Smooth muscle cell (in vitro differentiated cells): ENCODE measurements at regions not wholly inside any gene's neighbourhood (a gene's known extent, or its start where the extent isn't known, plus 50 kb on each side); places are given as distances from the start of the nearest gene placed in this dataset.

ENCODE experiments used
- DNase-seq: peaks from one replicate; lab custom pipeline; 2025; ENCODE audit not compliant: unreplicated experiment; lab: John Stamatoyannopoulos, UW
- H2AFZ ChIP-seq: fragments of 200-600 bp; sonication (generic); 2 replicates; pipeline ENCODE4 v1.6.0; 2016; ENCODE audit warnings: antibody characterized with exemption, low read depth, mild to moderate bottlenecking
- H3F3A ChIP-seq: fragments of 200-600 bp; sonication (generic); 2 replicates; pipeline ENCODE4 v1.6.0; 2017; ENCODE audit warnings: antibody characterized with exemption, low read depth
- H3K27ac ChIP-seq: fragments of 200-600 bp; sonication (generic); 2 replicates; pipeline ENCODE4 v1.5.1; 2016; ENCODE audit warnings: low read depth, mild to moderate bottlenecking
- H3K27me3 ChIP-seq: fragments of 200-600 bp; sonication (generic); 2 replicates; pipeline ENCODE4 v1.6.1; 2016; ENCODE audit warnings: low read depth, mild to moderate bottlenecking
- H3K36me3 ChIP-seq: fragments of 200-600 bp; sonication (generic); 2 replicates; pipeline ENCODE4 v1.5.1; 2016; ENCODE audit warnings: low read depth
- H3K4me1 ChIP-seq: fragments of 200-600 bp; sonication (generic); 2 replicates; pipeline ENCODE4 v1.5.1; 2016; ENCODE audit warnings: low read depth
- H3K4me2 ChIP-seq: fragments of 200-600 bp; sonication (generic); 2 replicates; pipeline ENCODE4 v1.6.0; 2016; ENCODE audit warnings: mild to moderate bottlenecking
- H3K4me3 ChIP-seq: fragments of 200-600 bp; sonication (generic); 2 replicates; pipeline ENCODE4 v1.5.1; 2016; ENCODE audit warnings: mild to moderate bottlenecking
- H3K79me2 ChIP-seq: fragments of 200-600 bp; sonication (generic); 2 replicates; pipeline ENCODE4 v1.6.0; 2016; ENCODE audit warnings: low read depth, mild to moderate bottlenecking
- H3K9ac ChIP-seq: fragments of 200-600 bp; sonication (generic); 2 replicates; pipeline ENCODE4 v1.6.0; 2016; ENCODE audit warnings: low read depth
- H3K9me3 ChIP-seq: fragments of 200-600 bp; sonication (generic); replicated peaks from 2 replicates; pipeline ENCODE4 v1.5.1; 2016; ENCODE audit warnings: low read depth
- H4K20me1 ChIP-seq: fragments of 200-600 bp; sonication (generic); 2 replicates; pipeline ENCODE4 v1.6.0; 2016; ENCODE audit warnings: low read depth
- WGBS: methylation state at CpG from one replicate; pipeline ENCODE4 v1.1.7; 2016; ENCODE audit warnings: low lambda C conversion rate; 5-methylcytosine and 5-hydroxymethylcytosine counted together
- TF ChIP-seq, protein P1 (sequence below): fragments of 200-600 bp; sonication (generic); IDR thresholded peaks from 2 replicates; pipeline ENCODE4 v1.5.1; 2017; ENCODE audit warnings: borderline replicate concordance, mild to moderate bottlenecking, antibody characterized with exemption; ENCODE audit not compliant: insufficient read depth, poor library complexity, severe bottlenecking

DNA sequence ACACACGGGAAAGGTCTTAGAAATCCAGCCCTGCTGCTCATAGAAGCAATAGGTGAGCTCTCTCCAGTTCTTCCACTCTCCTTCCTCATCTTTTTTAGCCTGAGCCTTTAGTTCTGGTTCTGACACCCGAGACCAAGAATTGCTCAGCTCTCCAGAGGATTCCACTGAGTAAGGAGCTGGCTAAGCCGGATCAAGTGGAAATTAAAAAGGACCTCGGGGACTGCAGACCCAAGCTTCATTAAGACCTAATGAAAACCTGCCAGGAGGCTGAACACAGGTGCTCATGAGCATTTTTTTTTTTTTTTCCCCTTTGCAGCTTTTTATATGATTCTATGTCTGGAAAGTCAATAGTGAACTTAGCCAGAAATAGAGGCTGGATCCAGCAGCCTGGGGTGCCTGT lies 1176.0 kb upstream of the AUTS2 start:
- Histone ChIP-seq H3K36me3 (no peaks in the 10 kb centered on the region), H3K4me2 (no peak overlapping the region), H3K79me2 (no peaks in the 10 kb centered on the region), H3K4me1 (peaks cover 2% of the 10 kb centered on the region), H3K27ac (no peak overlapping the region), H2AFZ (no peak overlapping the region), H3F3A (no peaks in the 10 kb centered on the region), H4K20me1 (no peaks in the 10 kb centered on the region), H3K4me3 (no peak overlapping the region), H3K9ac (no peak overlapping the region), H3K9me3 (no peaks in the 10 kb centered on the region), H3K27me3 (peaks cover 15% of the 10 kb centered on the region)
- 86% methylated on average over 4 of the region's 4 CpGs for WGBS
- no peak for DNase-seq
- TF ChIP-seq, protein P1, sequence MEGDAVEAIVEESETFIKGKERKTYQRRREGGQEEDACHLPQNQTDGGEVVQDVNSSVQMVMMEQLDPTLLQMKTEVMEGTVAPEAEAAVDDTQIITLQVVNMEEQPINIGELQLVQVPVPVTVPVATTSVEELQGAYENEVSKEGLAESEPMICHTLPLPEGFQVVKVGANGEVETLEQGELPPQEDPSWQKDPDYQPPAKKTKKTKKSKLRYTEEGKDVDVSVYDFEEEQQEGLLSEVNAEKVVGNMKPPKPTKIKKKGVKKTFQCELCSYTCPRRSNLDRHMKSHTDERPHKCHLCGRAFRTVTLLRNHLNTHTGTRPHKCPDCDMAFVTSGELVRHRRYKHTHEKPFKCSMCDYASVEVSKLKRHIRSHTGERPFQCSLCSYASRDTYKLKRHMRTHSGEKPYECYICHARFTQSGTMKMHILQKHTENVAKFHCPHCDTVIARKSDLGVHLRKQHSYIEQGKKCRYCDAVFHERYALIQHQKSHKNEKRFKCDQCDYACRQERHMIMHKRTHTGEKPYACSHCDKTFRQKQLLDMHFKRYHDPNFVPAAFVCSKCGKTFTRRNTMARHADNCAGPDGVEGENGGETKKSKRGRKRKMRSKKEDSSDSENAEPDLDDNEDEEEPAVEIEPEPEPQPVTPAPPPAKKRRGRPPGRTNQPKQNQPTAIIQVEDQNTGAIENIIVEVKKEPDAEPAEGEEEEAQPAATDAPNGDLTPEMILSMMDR: no peak

DNA sequence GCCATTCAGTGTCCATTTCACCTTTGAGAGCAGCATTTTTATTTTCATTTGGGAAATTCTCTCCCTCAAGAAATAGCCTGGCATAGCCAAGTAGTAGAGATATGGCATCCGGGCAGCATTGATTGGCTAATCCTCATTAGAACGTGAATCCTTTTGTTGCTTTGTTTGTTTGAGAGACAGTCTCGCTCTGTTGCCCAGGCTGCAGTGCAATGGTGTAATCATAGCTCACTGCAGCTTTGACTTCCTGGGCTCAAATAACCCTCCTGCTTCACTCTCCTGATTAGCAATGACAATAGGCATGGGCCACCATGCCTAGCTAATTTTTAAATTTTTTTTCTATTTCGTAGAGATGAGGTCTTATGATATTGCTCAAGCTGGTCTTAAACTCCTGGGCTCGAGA lies 1174.9 kb upstream of the AUTS2 start:
- Histone ChIP-seq H3K4me2 (no peak overlapping the region), H2AFZ (no peak overlapping the region), H3K79me2 (no peaks in the 10 kb centered on the region), H3K9me3 (no peaks in the 10 kb centered on the region), H3K27me3 (peaks cover 20% of the 10 kb centered on the region), H4K20me1 (no peaks in the 10 kb centered on the region), H3F3A (no peaks in the 10 kb centered on the region), H3K27ac (no peak overlapping the region), H3K4me3 (no peak overlapping the region), H3K4me1 (peaks cover 2% of the 10 kb centered on the region), H3K36me3 (no peaks in the 10 kb centered on the region), H3K9ac (no peak overlapping the region)
- WGBS: 91% methylated on average over 5 of the region's 5 CpGs
- TF ChIP-seq, protein P1: no peak
- no peak for DNase-seq

DNA sequence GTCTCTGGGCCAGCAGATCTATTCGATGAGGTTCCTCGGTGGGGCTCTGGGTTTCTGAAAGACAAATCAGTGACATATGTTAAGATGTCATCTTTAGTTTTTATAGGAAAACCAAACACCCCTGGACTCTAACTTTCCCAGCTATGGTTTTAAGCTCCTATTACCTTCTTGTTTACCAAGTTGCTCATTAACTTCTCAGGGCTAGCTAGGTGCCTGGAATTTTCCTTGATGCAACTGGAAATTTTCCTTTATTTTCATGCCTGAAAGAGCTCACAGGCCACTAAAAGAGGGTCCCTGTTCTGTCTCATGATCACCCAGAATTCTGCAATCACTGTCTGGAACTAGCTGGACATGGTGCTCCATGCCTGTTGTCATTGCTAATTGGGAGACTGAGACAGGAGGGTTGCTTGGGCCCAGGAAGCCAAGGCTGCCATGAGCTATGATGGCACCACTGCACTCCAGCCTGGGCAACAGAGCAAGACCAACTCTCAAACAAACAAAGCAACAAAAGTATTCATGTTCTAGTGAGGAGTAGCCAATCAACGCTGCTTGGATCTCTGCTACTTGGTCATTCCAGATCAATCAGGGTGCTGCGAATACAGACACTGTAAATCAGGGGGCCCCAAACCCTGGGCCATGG lies 1173.5 kb upstream of the AUTS2 start:
- no peaks in the 10 kb centered on the region for H3K79me2 ChIP-seq
- peaks cover 27% of the 10 kb centered on the region for H3K27me3 ChIP-seq
- no peak overlapping the region for H3K4me3 ChIP-seq
- TF ChIP-seq, protein P1: no peak
- no peaks in the 10 kb centered on the region for H3K9me3 ChIP-seq
- H4K20me1 ChIP-seq: no peaks in the 10 kb centered on the region
- WGBS: 92% methylated on average over 4 of the region's 4 CpGs
- no peak overlapping the region for H2AFZ ChIP-seq
- no peak overlapping the region for H3K27ac ChIP-seq
- H3K36me3 ChIP-seq: no peaks in the 10 kb centered on the region
- DNase-seq: no peak
- no peaks in the 10 kb centered on the region for H3F3A ChIP-seq
- no peak overlapping the region for H3K4me2 ChIP-seq
- H3K9ac ChIP-seq: no peak overlapping the region
- H3K4me1 ChIP-seq: peaks cover 2% of the 10 kb centered on the region

DNA sequence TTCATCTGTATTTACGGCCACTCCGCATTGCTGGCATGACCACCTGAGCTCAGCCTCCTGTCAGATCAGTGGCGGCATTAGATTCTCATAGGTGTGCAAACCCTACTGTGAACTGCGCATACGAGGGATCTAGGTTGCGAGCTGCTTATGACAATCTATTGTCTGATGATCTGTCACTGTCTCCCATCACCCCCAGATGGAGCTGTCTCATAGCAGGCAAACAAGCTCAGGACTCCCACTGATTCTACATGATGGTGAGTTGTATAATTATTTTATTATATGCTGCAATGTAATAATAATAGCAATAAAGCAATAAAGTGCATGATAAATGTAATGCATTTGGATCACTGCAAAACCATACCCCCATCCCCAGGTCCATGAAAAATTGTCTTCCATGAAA lies 1172.9 kb upstream of the AUTS2 start:
- Histone ChIP-seq H3K4me3 (no peak overlapping the region), H3K27ac (no peak overlapping the region), H3K9me3 (no peaks in the 10 kb centered on the region), H3K79me2 (no peaks in the 10 kb centered on the region), H4K20me1 (no peaks in the 10 kb centered on the region), H3K9ac (no peak overlapping the region), H3K4me1 (peaks cover 2% of the 10 kb centered on the region), H3K36me3 (no peaks in the 10 kb centered on the region), H3F3A (no peaks in the 10 kb centered on the region), H3K27me3 (peaks cover 27% of the 10 kb centered on the region), H2AFZ (no peak overlapping the region), H3K4me2 (no peak overlapping the region)
- 95% methylated on average over 6 of the region's 6 CpGs for WGBS
- TF ChIP-seq, protein P1: peak; percentile 25
- DNase-seq: no peak
